Epithelial cell of proximal tubule (primary cell): ENCODE measurements at regions not wholly inside any gene's neighbourhood (a gene's known extent, or its start where the extent isn't known, plus 50 kb on each side); places are given as distances from the start of the nearest gene placed in this dataset.

ENCODE experiments used
- DNase-seq: peaks from one replicate; pipeline ENCODE4 v3.0.0-alpha.2; 2011; ENCODE audit warnings: low read depth
- H3K4me3 ChIP-seq: 2 replicates; pipeline ENCODE4 v1.5.1; 2011; ENCODE audit warnings: low read depth, mild to moderate bottlenecking, low read length
- TF ChIP-seq, protein P1 (sequence below): conservative IDR thresholded peaks from 2 replicates; pipeline ENCODE4 v1.5.1; 2012; ENCODE audit warnings: low read depth, mild to moderate bottlenecking, low read length

- DNase-seq: peak; percentile 18
- no peak overlapping the region for H3K4me3 ChIP-seq
- TF ChIP-seq, protein P1, sequence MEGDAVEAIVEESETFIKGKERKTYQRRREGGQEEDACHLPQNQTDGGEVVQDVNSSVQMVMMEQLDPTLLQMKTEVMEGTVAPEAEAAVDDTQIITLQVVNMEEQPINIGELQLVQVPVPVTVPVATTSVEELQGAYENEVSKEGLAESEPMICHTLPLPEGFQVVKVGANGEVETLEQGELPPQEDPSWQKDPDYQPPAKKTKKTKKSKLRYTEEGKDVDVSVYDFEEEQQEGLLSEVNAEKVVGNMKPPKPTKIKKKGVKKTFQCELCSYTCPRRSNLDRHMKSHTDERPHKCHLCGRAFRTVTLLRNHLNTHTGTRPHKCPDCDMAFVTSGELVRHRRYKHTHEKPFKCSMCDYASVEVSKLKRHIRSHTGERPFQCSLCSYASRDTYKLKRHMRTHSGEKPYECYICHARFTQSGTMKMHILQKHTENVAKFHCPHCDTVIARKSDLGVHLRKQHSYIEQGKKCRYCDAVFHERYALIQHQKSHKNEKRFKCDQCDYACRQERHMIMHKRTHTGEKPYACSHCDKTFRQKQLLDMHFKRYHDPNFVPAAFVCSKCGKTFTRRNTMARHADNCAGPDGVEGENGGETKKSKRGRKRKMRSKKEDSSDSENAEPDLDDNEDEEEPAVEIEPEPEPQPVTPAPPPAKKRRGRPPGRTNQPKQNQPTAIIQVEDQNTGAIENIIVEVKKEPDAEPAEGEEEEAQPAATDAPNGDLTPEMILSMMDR: no peak
Observed at GRCh38 chr13:81319351-81319750, 978.4 kb upstream of the SPRY2 start.

DNA sequence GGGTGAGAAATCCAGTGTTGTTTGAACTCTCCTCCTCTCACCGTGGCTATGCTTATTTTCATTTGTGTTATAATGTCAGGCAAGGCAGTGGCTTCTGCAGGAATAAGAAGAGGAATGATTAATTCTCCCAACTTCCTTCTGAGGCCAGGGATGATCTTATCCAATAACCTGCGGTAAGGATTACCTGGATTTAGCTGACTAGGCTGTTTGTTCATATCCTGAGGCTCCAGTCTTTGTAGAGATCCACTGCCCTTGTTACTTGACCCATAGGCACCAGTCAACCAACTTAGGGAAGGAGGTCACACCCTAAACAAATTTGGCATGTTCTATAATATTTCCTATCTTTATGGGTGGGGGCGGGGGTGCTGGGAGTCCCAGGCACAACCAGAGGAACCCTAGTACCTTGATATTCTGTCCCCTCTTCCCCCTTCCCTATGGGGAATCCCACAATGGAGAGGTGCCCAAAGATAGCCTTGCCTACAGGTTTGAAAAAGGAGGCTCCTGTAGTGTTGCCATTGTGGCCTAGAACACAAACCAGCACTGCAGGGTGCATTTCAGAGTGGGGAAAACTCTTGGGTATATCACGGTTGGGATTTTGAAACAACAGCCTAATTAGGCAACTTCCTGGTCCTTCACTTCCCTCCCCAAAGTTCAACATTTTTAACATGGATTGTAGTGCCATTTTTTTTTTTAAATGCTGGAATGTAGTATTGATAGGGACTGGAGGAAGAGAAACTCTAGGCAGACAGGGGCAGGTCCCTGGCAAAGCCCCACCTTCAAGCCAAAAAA is 977.5 kb upstream of the SPRY2 start:
- TF ChIP-seq, protein P1: no peak
- no peak overlapping the region for H3K4me3 ChIP-seq
- no peak for DNase-seq

DNA sequence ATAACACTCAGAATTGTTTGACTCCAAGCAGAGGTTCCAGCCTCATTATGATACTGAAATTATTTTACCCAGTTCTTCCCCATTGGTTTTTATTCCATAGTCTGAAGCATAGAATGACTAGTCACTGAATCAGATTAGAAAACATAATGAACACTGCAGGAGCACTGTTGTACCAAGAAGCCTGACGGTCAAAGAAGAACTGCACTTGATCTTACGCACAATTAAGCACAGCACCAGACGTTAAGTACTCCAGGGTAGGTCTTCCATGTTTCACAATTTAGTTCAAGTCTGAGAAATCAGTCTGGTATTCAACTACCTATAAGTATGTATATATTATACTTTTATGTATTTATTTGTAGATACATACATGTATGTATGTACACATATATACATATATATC is 973.5 kb upstream of the SPRY2 start:
- H3K4me3 ChIP-seq: no peak overlapping the region
- TF ChIP-seq, protein P1: no peak
- no peak for DNase-seq

DNA sequence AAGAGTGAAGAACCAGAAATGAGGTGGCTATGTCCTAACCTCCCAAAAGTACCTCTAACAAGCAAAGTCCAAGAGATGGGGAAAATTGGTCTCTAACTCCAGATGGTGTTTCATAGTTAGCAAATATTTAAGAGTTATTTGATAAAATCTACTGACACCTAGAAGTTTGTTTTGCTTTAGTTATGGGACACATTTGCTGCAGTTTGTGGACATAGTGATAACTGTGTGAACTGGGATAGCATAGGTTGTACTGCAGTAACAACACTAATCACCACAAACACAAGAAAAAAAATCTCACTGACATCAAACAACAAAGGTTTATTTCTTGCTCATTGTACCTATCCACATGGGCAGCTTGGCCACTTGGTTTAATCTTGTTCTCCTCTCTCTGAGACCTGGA is 965.0 kb upstream of the SPRY2 start:
- no peak for DNase-seq
- H3K4me3 ChIP-seq: no peak overlapping the region
- TF ChIP-seq, protein P1: no peak

- DNase-seq: no peak
- no peak overlapping the region for H3K4me3 ChIP-seq
- TF ChIP-seq, protein P1: no peak
Observed at GRCh38 chr13:81304121-81304659, 963.3 kb upstream of the SPRY2 start.

GRCh38 chr13:81302677-81303076 is 961.8 kb upstream of the SPRY2 start:
- H3K4me3 ChIP-seq: no peak overlapping the region
- TF ChIP-seq, protein P1: no peak
- DNase-seq: no peak

DNA sequence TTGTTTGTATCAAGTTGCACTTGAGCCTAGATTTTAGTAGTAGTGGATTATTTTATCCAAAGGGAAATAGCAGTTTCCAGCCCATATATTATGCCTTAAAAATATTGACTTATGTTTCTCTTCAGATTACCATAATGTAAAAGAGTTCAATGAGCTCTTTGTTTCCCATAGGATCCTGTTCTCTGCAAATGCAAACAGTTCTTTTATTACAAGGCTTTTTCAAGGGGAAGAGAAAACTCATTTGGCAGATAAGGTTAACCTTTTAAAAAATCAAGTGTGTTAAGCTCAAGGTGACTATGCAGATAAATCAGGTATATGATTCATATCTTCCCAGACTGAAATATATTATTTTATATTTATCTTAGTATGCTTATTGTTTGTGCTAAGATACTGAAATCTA is 961.2 kb upstream of the SPRY2 start:
- H3K4me3 ChIP-seq: no peak overlapping the region
- TF ChIP-seq, protein P1: no peak
- no peak for DNase-seq
